MCF 10A (cell line): ENCODE measurements at regions not wholly inside any gene's neighbourhood (a gene's known extent, or its start where the extent isn't known, plus 50 kb on each side); places are given as distances from the start of the nearest gene placed in this dataset.

Source experiments
- BruUV-seq: library from RNA; stranded (reverse); fragments of 400-500 nt; replicated peaks from 2 replicates; lab custom pipeline; 2021; lab: Mats Ljungman, UMichigan
- CTCF ChIA-PET: fragments of 300-600 bp; sonication (Branson Sonifier 250); formaldehyde crosslinking; extraction: SDS; loops from one replicate; lab custom pipeline; 2021; ENCODE audit warnings: antibody characterized with exemption, inconsistent platforms; lab: Yijun Ruan, JAX
- POLR2A ChIA-PET: fragments of 300-600, 350-650 bp; sonication (Branson Sonifier 250); formaldehyde crosslinking; extraction: SDS; loops from one replicate; lab custom pipeline; 2020; ENCODE audit warnings: antibody characterized with exemption, inconsistent platforms; lab: Yijun Ruan, JAX
- DNase-seq: peaks from one replicate; pipeline ENCODE4 v3.0.0-alpha.2; 2018; ENCODE audit not compliant: unreplicated experiment
- H3K27ac Mint-ChIP-seq: one replicate; pipeline ENCODE4 v1.8.0; 2022; ENCODE audit warnings: mild to moderate bottlenecking, low read depth, mixed read lengths; ENCODE audit not compliant: unreplicated experiment
- H3K27me3 Mint-ChIP-seq: one replicate; pipeline ENCODE4 v1.8.0; 2022; ENCODE audit warnings: mixed read lengths; ENCODE audit not compliant: insufficient read depth, unreplicated experiment
- H3K36me3 Mint-ChIP-seq: one replicate; pipeline ENCODE4 v1.8.0; 2022; ENCODE audit warnings: mild to moderate bottlenecking, moderate library complexity, mixed read lengths; ENCODE audit not compliant: insufficient read depth, unreplicated experiment
- H3K4me1 Mint-ChIP-seq: one replicate; pipeline ENCODE4 v1.8.0; 2022; ENCODE audit warnings: mixed read lengths; ENCODE audit not compliant: insufficient read depth, unreplicated experiment
- H3K4me3 Mint-ChIP-seq: one replicate; pipeline ENCODE4 v1.8.0; 2022; ENCODE audit warnings: mild to moderate bottlenecking, moderate library complexity, mixed read lengths; ENCODE audit not compliant: unreplicated experiment
- H3K9me3 Mint-ChIP-seq: one replicate; pipeline ENCODE4 v1.8.0; 2022; ENCODE audit warnings: mixed read lengths; ENCODE audit not compliant: unreplicated experiment
- CTCF ChIP-seq: fragments of 200-600 bp; IDR thresholded peaks from one replicate; pipeline ENCODE4 v1.8.0; 2022; ENCODE audit warnings: antibody characterized with exemption, mild to moderate bottlenecking; ENCODE audit not compliant: unreplicated experiment
- intact Hi-C: fragments of 100-400 bp; cut with micrococcal nuclease; formaldehyde crosslinking; loops from 2 replicates; pipeline ENCODE4 v1.14.1; 2022

GRCh38 chr1:229024528-229025130 is 246.3 kb upstream of the RAB4A start:
- intact Hi-C loops: loop anchor here (2.0 to 10.0 kb wide), 2 partner anchors 200 to 290 kb away; partner anchors contain the start of gene RHOU
- ChIA-PET CTCF (interaction anchor here (1.0 to 2.1 kb wide), 7 partner anchors 9 to 289 kb away, joined by 3 to 8 read pairs (median 5); no protein-coding TSS in a partner anchor), POLR2A (interaction anchor here (0.6 to 4.6 kb wide), 10 partner anchors 8 to 777 kb away, joined by 3 to 30 read pairs (median 4); no protein-coding TSS in a partner anchor)
- TF ChIP-seq CTCF: no peak
- peak; percentile 98 for DNase-seq
- BruUV-seq: no TSS peak
- H3K9me3 Mint-ChIP-seq: no peaks in the 10 kb centered on the region
- peak overlapping the region; percentile 21 for H3K27ac Mint-ChIP-seq
- H3K27me3 Mint-ChIP-seq: peaks cover 11% of the 10 kb centered on the region
- peaks cover 25% of the 10 kb centered on the region for H3K4me1 Mint-ChIP-seq
- no peaks in the 10 kb centered on the region for H3K36me3 Mint-ChIP-seq
- H3K4me3 Mint-ChIP-seq: no peak overlapping the region

GRCh38 chr1:229025576-229025975 is 245.3 kb upstream of the RAB4A start:
- no peak overlapping the region for H3K27ac Mint-ChIP-seq
- no peak for DNase-seq
- POLR2A ChIA-PET: interaction anchor here (0.6 to 4.6 kb wide), 6 partner anchors 11 to 200 kb away, joined by 3 to 30 read pairs (median 4); no protein-coding TSS in a partner anchor
- H3K9me3 Mint-ChIP-seq: no peaks in the 10 kb centered on the region
- H3K4me3 Mint-ChIP-seq: no peak overlapping the region
- no peak for TF ChIP-seq CTCF
- intact Hi-C loops: loop anchor here (2.0 to 10.0 kb wide), 2 partner anchors 199 to 291 kb away; partner anchors contain the start of gene RHOU
- peaks cover 25% of the 10 kb centered on the region for H3K4me1 Mint-ChIP-seq
- BruUV-seq: no TSS peak
- CTCF ChIA-PET: interaction anchor here (0.6 to 2.1 kb wide), 10 partner anchors 8 to 290 kb away, joined by 3 to 6 read pairs (median 3); no protein-coding TSS in a partner anchor
- peaks cover 11% of the 10 kb centered on the region for H3K27me3 Mint-ChIP-seq
- H3K36me3 Mint-ChIP-seq: no peaks in the 10 kb centered on the region

DNA sequence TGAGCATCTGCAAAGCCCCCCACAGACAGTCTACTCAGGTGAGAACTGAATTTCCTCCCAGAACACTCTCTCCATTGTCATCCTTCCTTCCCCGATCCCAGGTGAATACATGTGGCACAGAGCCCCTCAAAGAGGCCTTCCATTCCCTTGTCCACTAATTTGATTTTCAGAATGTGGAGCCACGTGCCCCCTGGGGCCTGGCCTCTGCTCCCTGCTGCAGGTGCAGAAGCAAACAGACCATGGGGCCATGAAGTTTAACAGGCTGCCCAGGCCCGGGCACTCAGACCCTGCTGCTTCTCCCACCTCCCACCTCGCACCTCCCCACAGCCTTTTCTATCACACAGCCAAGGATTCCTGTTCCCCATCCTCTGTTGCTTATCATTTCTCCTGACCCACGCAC is 243.8 kb upstream of the RAB4A start:
- DNase-seq: no peak
- no peaks in the 10 kb centered on the region for H3K27me3 Mint-ChIP-seq
- TF ChIP-seq CTCF: no peak
- H3K4me1 Mint-ChIP-seq: peaks cover 25% of the 10 kb centered on the region
- POLR2A ChIA-PET: interaction anchor here (1.0 to 2.9 kb wide), 6 partner anchors 10 to 292 kb away, joined by 3 to 18 read pairs (median 4); partner anchors contain the start of gene RHOU
- CTCF ChIA-PET: interaction anchor here (1.0 kb wide), 1 partner anchor 129 kb away, joined by 3 read pairs; no protein-coding TSS in a partner anchor
- H3K4me3 Mint-ChIP-seq: no peak overlapping the region
- intact Hi-C loops: loop anchor here (10.0 kb wide), 1 partner anchor 292 kb away; the partner anchor contains the start of gene RHOU
- H3K36me3 Mint-ChIP-seq: no peaks in the 10 kb centered on the region
- H3K27ac Mint-ChIP-seq: peak overlapping the region; percentile 2
- H3K9me3 Mint-ChIP-seq: no peaks in the 10 kb centered on the region
- no TSS peak for BruUV-seq

- Mint-ChIP-seq H3K27me3 (no peaks in the 10 kb centered on the region), H3K9me3 (no peaks in the 10 kb centered on the region), H3K27ac (peak overlapping the region; percentile 2), H3K36me3 (no peaks in the 10 kb centered on the region), H3K4me1 (peaks cover 25% of the 10 kb centered on the region), H3K4me3 (no peak overlapping the region)
- intact Hi-C loops: loop anchor here (10.0 kb wide), 1 partner anchor 293 kb away; the partner anchor contains the start of gene RHOU
- POLR2A ChIA-PET: interaction anchor here (0.6 to 2.9 kb wide), 7 partner anchors 10 to 293 kb away, joined by 3 to 18 read pairs (median 4); partner anchors contain the start of gene RHOU
- peak; percentile 97 for DNase-seq
- no peak for TF ChIP-seq CTCF
- CTCF ChIA-PET: interaction anchor here (0.7 kb wide), 1 partner anchor 1530 kb away, joined by 3 read pairs; no protein-coding TSS in a partner anchor
- BruUV-seq: no TSS peak
Observed at GRCh38 chr1:229027622-229028182, 243.2 kb upstream of the RAB4A start.
